ENCODE measurements at regions not wholly inside any gene's neighbourhood (a gene's known extent, or its start where the extent isn't known, plus 50 kb on each side); places are given as distances from the start of the nearest gene placed in this dataset.

GRCh38 chr10:2439000-2439399 is 628.3 kb upstream of the PFKP start:
- H3K27me3 Mint-ChIP-seq (ENCODE audit: low read depth), result no peaks in the 10 kb centered on the region
- H3K4me1 Mint-ChIP-seq (ENCODE audit: low read depth), result no peaks in the 10 kb centered on the region
- H3K9me3 Mint-ChIP-seq, result no peaks in the 10 kb centered on the region
- H3K4me3 Mint-ChIP-seq, result no peak overlapping the region
- no peak overlapping the region for H3K27ac Mint-ChIP-seq
- H3K36me3 Mint-ChIP-seq (ENCODE audit: low read depth), result no peaks in the 10 kb centered on the region

- H3K4me3 Mint-ChIP-seq, result no peak overlapping the region
- no peak overlapping the region for H3K27ac Mint-ChIP-seq
- no peaks in the 10 kb centered on the region for H3K27me3 Mint-ChIP-seq (ENCODE audit: low read depth)
- no peaks in the 10 kb centered on the region for H3K36me3 Mint-ChIP-seq (ENCODE audit: low read depth)
- H3K9me3 Mint-ChIP-seq, result no peaks in the 10 kb centered on the region
- no peaks in the 10 kb centered on the region for H3K4me1 Mint-ChIP-seq (ENCODE audit: low read depth)
Measured at GRCh38 chr10:2438248-2438939, 629.0 kb upstream of the PFKP start.

- Mint-ChIP-seq H3K36me3 (ENCODE audit: low read depth) (no peaks in the 10 kb centered on the region), H3K27me3 (ENCODE audit: low read depth) (no peaks in the 10 kb centered on the region), H3K9me3 (no peaks in the 10 kb centered on the region), H3K4me3 (no peak overlapping the region), H3K4me1 (ENCODE audit: low read depth) (no peaks in the 10 kb centered on the region), H3K27ac (no peak overlapping the region)
Measured at GRCh38 chr10:2436933-2437332, 630.4 kb upstream of the PFKP start.

GRCh38 chr10:2431961-2432360 is 635.4 kb upstream of the PFKP start:
- Mint-ChIP-seq H3K4me3 (no peak overlapping the region), H3K36me3 (ENCODE audit: low read depth) (no peaks in the 10 kb centered on the region), H3K4me1 (ENCODE audit: low read depth) (no peaks in the 10 kb centered on the region), H3K9me3 (no peaks in the 10 kb centered on the region), H3K27me3 (ENCODE audit: low read depth) (no peaks in the 10 kb centered on the region), H3K27ac (no peak overlapping the region)

- H3K4me1 Mint-ChIP-seq (ENCODE audit: low read depth), result no peaks in the 10 kb centered on the region
- H3K27ac Mint-ChIP-seq, result no peak overlapping the region
- no peaks in the 10 kb centered on the region for H3K36me3 Mint-ChIP-seq (ENCODE audit: low read depth)
- H3K4me3 Mint-ChIP-seq, result no peak overlapping the region
- H3K9me3 Mint-ChIP-seq, result no peaks in the 10 kb centered on the region
- H3K27me3 Mint-ChIP-seq (ENCODE audit: low read depth), result no peaks in the 10 kb centered on the region
Measured at GRCh38 chr10:2427412-2427811, 639.9 kb upstream of the PFKP start.

- Mint-ChIP-seq H3K36me3 (ENCODE audit: low read depth) (no peaks in the 10 kb centered on the region), H3K4me1 (ENCODE audit: low read depth) (no peaks in the 10 kb centered on the region), H3K9me3 (no peaks in the 10 kb centered on the region), H3K27ac (no peak overlapping the region), H3K4me3 (no peak overlapping the region), H3K27me3 (ENCODE audit: low read depth) (no peaks in the 10 kb centered on the region)
Measured at GRCh38 chr10:2425320-2425719, 642.0 kb upstream of the PFKP start.

GRCh38 chr10:2414562-2414961 is 652.8 kb upstream of the PFKP start:
- Mint-ChIP-seq H3K4me3 (no peak overlapping the region), H3K9me3 (no peaks in the 10 kb centered on the region), H3K4me1 (ENCODE audit: low read depth) (no peaks in the 10 kb centered on the region), H3K36me3 (ENCODE audit: low read depth) (no peaks in the 10 kb centered on the region), H3K27me3 (ENCODE audit: low read depth) (no peaks in the 10 kb centered on the region), H3K27ac (no peak overlapping the region)

GRCh38 chr10:2414039-2414438 is 653.3 kb upstream of the PFKP start:
- H3K4me1 Mint-ChIP-seq (ENCODE audit: low read depth), result no peaks in the 10 kb centered on the region
- H3K27ac Mint-ChIP-seq, result no peak overlapping the region
- H3K4me3 Mint-ChIP-seq, result no peak overlapping the region
- H3K36me3 Mint-ChIP-seq (ENCODE audit: low read depth), result no peaks in the 10 kb centered on the region
- no peaks in the 10 kb centered on the region for H3K27me3 Mint-ChIP-seq (ENCODE audit: low read depth)
- no peaks in the 10 kb centered on the region for H3K9me3 Mint-ChIP-seq

- Mint-ChIP-seq H3K4me1 (ENCODE audit: low read depth) (no peaks in the 10 kb centered on the region), H3K27ac (no peak overlapping the region), H3K9me3 (no peaks in the 10 kb centered on the region), H3K36me3 (ENCODE audit: low read depth) (no peaks in the 10 kb centered on the region), H3K27me3 (ENCODE audit: low read depth) (no peaks in the 10 kb centered on the region), H3K4me3 (no peak overlapping the region)
Measured at GRCh38 chr10:2410049-2410448, 657.3 kb upstream of the PFKP start.

GRCh38 chr10:2401459-2401858 is 664.1 kb upstream of the ADARB2 start:
- Mint-ChIP-seq H3K36me3 (ENCODE audit: low read depth) (no peaks in the 10 kb centered on the region), H3K27me3 (ENCODE audit: low read depth) (no peaks in the 10 kb centered on the region)

GRCh38 chr10:2399482-2399881 is 662.2 kb upstream of the ADARB2 start:
- H3K9me3 Mint-ChIP-seq, result no peaks in the 10 kb centered on the region
- no peaks in the 10 kb centered on the region for H3K36me3 Mint-ChIP-seq (ENCODE audit: low read depth)
- no peak overlapping the region for H3K27ac Mint-ChIP-seq
- no peak overlapping the region for H3K4me3 Mint-ChIP-seq
- H3K4me1 Mint-ChIP-seq (ENCODE audit: low read depth), result no peaks in the 10 kb centered on the region
- no peaks in the 10 kb centered on the region for H3K27me3 Mint-ChIP-seq (ENCODE audit: low read depth)

More at GRCh38 chr10:2401459-2401858, 664.1 kb upstream of the ADARB2 start:
- no peaks in the 10 kb centered on the region for H3K9me3 Mint-ChIP-seq
- H3K27ac Mint-ChIP-seq, result no peak overlapping the region
- H3K4me3 Mint-ChIP-seq, result no peak overlapping the region
- H3K4me1 Mint-ChIP-seq (ENCODE audit: low read depth), result no peaks in the 10 kb centered on the region

GRCh38 chr10:2392145-2392812 is 655.0 kb upstream of the ADARB2 start:
- no peaks in the 10 kb centered on the region for H3K9me3 Mint-ChIP-seq
- no peaks in the 10 kb centered on the region for H3K36me3 Mint-ChIP-seq (ENCODE audit: low read depth)
- H3K4me1 Mint-ChIP-seq (ENCODE audit: low read depth), result no peaks in the 10 kb centered on the region
- H3K27ac Mint-ChIP-seq, result no peak overlapping the region
- no peak overlapping the region for H3K4me3 Mint-ChIP-seq
- H3K27me3 Mint-ChIP-seq (ENCODE audit: low read depth), result no peaks in the 10 kb centered on the region

- no peaks in the 10 kb centered on the region for H3K4me1 Mint-ChIP-seq (ENCODE audit: low read depth)
- H3K36me3 Mint-ChIP-seq (ENCODE audit: low read depth), result no peaks in the 10 kb centered on the region
- peaks cover 6% of the 10 kb centered on the region for H3K9me3 Mint-ChIP-seq
- no peak overlapping the region for H3K27ac Mint-ChIP-seq
- H3K27me3 Mint-ChIP-seq (ENCODE audit: low read depth), result no peaks in the 10 kb centered on the region
- no peak overlapping the region for H3K4me3 Mint-ChIP-seq
Measured at GRCh38 chr10:2387672-2388071, 650.3 kb upstream of the ADARB2 start.

- H3K4me3 Mint-ChIP-seq, result no peak overlapping the region
- no peak overlapping the region for H3K27ac Mint-ChIP-seq
- H3K36me3 Mint-ChIP-seq (ENCODE audit: low read depth), result no peaks in the 10 kb centered on the region
- no peaks in the 10 kb centered on the region for H3K4me1 Mint-ChIP-seq (ENCODE audit: low read depth)
- no peaks in the 10 kb centered on the region for H3K27me3 Mint-ChIP-seq (ENCODE audit: low read depth)
- peaks cover 6% of the 10 kb centered on the region for H3K9me3 Mint-ChIP-seq
Measured at GRCh38 chr10:2387261-2387660, 649.9 kb upstream of the ADARB2 start.

GRCh38 chr10:2380218-2380617 is 642.9 kb upstream of the ADARB2 start:
- Mint-ChIP-seq H3K36me3 (ENCODE audit: low read depth) (no peaks in the 10 kb centered on the region), H3K27me3 (ENCODE audit: low read depth) (no peaks in the 10 kb centered on the region), H3K4me1 (ENCODE audit: low read depth) (no peaks in the 10 kb centered on the region), H3K9me3 (peaks cover 10% of the 10 kb centered on the region), H3K4me3 (no peak overlapping the region), H3K27ac (no peak overlapping the region)

Data from T-helper 1 cell treated with Interleukin-12 subunit alpha and Interleukin-12 subunit beta and Interleukin-4 antibody, amounts not matched to agents 30 μg/mL and 1 μg/mL, for 36 hours (primary cell).